GM23338 (cell line): ENCODE measurements at regions not wholly inside any gene's neighbourhood (a gene's known extent, or its start where the extent isn't known, plus 50 kb on each side); places are given as distances from the start of the nearest gene placed in this dataset.

Experiments used
- ATAC-seq: fragments of 200-7000 bp; cut with Tn5 transposase; 3 replicates; pipeline ENCODE4 v1.9.1; 2020
- DNase-seq: peaks from one replicate; pipeline ENCODE4 v3.0.0-alpha.2; 2015; ENCODE audit warnings: low spot score
- H2AFZ ChIP-seq: fragments of 200-600 bp; sonication (generic); 2 replicates; pipeline ENCODE4 v1.8.0; 2016; ENCODE audit warnings: antibody characterized with exemption, mild to moderate bottlenecking, moderate library complexity
- H3F3A ChIP-seq: fragments of 200-600 bp; sonication (generic); replicated peaks from 2 replicates; pipeline ENCODE4 v1.8.0; 2017; ENCODE audit warnings: antibody characterized with exemption, mixed run types, low read depth
- H3K27ac ChIP-seq: fragments of 200-600 bp; sonication (generic); 2 replicates; pipeline ENCODE4 v1.6.1; 2016; ENCODE audit warnings: low read depth
- H3K27me3 ChIP-seq: fragments of 200-600 bp; sonication (generic); 2 replicates; pipeline ENCODE4 v1.8.0; 2016; ENCODE audit warnings: mild to moderate bottlenecking, mixed run types, moderate library complexity; ENCODE audit not compliant: insufficient read depth
- H3K36me3 ChIP-seq: fragments of 200-600 bp; sonication (generic); 2 replicates; pipeline ENCODE4 v1.8.0; 2016; ENCODE audit warnings: mild to moderate bottlenecking; ENCODE audit not compliant: insufficient read depth
- H3K4me1 ChIP-seq: fragments of 200-600 bp; sonication (generic); 2 replicates; pipeline ENCODE4 v1.8.0; 2016; ENCODE audit warnings: mild to moderate bottlenecking, moderate library complexity; ENCODE audit not compliant: insufficient read depth
- H3K4me2 ChIP-seq: fragments of 200-600 bp; sonication (generic); 2 replicates; pipeline ENCODE4 v1.7.1; 2017; ENCODE audit warnings: mixed run types
- H3K4me3 ChIP-seq: fragments of 200-600 bp; sonication (generic); 2 replicates; pipeline ENCODE4 v1.6.1; 2016; ENCODE audit warnings: mixed run types
- H3K79me2 ChIP-seq: fragments of 200-600 bp; sonication (generic); replicated peaks from 2 replicates; pipeline ENCODE4 v1.8.0; 2017; ENCODE audit warnings: mild to moderate bottlenecking; ENCODE audit not compliant: insufficient read depth
- H3K9me2 ChIP-seq: fragments of 200-600 bp; sonication (generic); 2 replicates; pipeline ENCODE4 v1.8.0; 2017; ENCODE audit not compliant: insufficient read depth
- H4K20me1 ChIP-seq: fragments of 200-600 bp; sonication (generic); replicated peaks from 2 replicates; pipeline ENCODE4 v1.8.0; 2017; ENCODE audit warnings: mild to moderate bottlenecking; ENCODE audit not compliant: insufficient read depth
- H3K27ac Mint-ChIP-seq: 2 replicates; pipeline ENCODE4 v1.8.0; 2020; ENCODE audit warnings: inconsistent platforms, mild to moderate bottlenecking, moderate library complexity, mixed read lengths
- H3K27me3 Mint-ChIP-seq: 3 replicates; pipeline ENCODE4 v1.8.0; 2022; ENCODE audit warnings: low read depth, mild to moderate bottlenecking, moderate library complexity, mixed read lengths, inconsistent platforms; ENCODE audit not compliant: insufficient read depth, poor library complexity
- H3K36me3 Mint-ChIP-seq: 3 replicates; pipeline ENCODE4 v1.8.0; 2021; ENCODE audit warnings: low read depth, mild to moderate bottlenecking, inconsistent platforms, moderate library complexity, mixed read lengths
- H3K4me1 Mint-ChIP-seq: 3 replicates; pipeline ENCODE4 v1.8.0; 2020; ENCODE audit warnings: mild to moderate bottlenecking, inconsistent platforms, mixed read lengths
- H3K4me3 Mint-ChIP-seq: 3 replicates; pipeline ENCODE4 v1.8.0; 2021; ENCODE audit warnings: moderate library complexity, mild to moderate bottlenecking, inconsistent platforms, mixed read lengths
- H3K9me3 Mint-ChIP-seq: 3 replicates; pipeline ENCODE4 v1.8.0; 2020; ENCODE audit warnings: moderate library complexity, mild to moderate bottlenecking, inconsistent platforms, mixed read lengths
- CREB1 ChIP-seq: fragments of 250-450 bp; sonication (Bioruptor Pico); IDR thresholded peaks from 2 replicates; pipeline ENCODE4 v1.5.0; 2020; ENCODE audit warnings: low read depth, mild to moderate bottlenecking, moderate library complexity
- CTCF ChIP-seq, 2 experiments: fragments of 200-600 bp in 1 of 2; sonication (generic) in 1 of 2; conservative IDR thresholded peaks; 2 replicates each; pipeline versions ENCODE4 v1.5.1 to v1.6.1; 2016 to 2017; ENCODE audit warnings: antibody characterized with exemption in 2 of 2, low read depth in 2 of 2, mild to moderate bottlenecking in 2 of 2, moderate library complexity in 1 of 2
- ETS1 ChIP-seq: IDR thresholded peaks from 2 replicates; pipeline ENCODE4 v1.6.1; 2016; ENCODE audit warnings: antibody characterized with exemption
- EZH2 ChIP-seq: fragments of 200-600 bp; sonication (generic); IDR thresholded peaks from one replicate; pipeline ENCODE4 v1.8.0; 2017; ENCODE audit warnings: antibody characterized with exemption, mild to moderate bottlenecking, low read depth; ENCODE audit not compliant: unreplicated experiment
- EZH2phosphoT487 ChIP-seq: fragments of 200-600 bp; sonication (generic); IDR thresholded peaks from one replicate; pipeline ENCODE4 v1.8.1; 2018; ENCODE audit warnings: antibody characterized with exemption; ENCODE audit not compliant: unreplicated experiment
- JUNB ChIP-seq: IDR thresholded peaks from one replicate; pipeline ENCODE4 v1.6.1; 2016; ENCODE audit warnings: antibody characterized with exemption; ENCODE audit not compliant: unreplicated experiment
- NANOG ChIP-seq: IDR thresholded peaks from 2 replicates; pipeline ENCODE4 v1.6.1; 2016; ENCODE audit warnings: antibody characterized with exemption, borderline replicate concordance
- POLR2AphosphoS5 ChIP-seq: IDR thresholded peaks from 2 replicates; pipeline ENCODE4 v1.6.1; 2016; ENCODE audit warnings: antibody characterized with exemption, low read depth
- REST ChIP-seq: IDR thresholded peaks from one replicate; pipeline ENCODE4 v1.6.1; 2018; ENCODE audit warnings: antibody characterized with exemption; ENCODE audit not compliant: unreplicated experiment
- STAT1 ChIP-seq: IDR thresholded peaks from one replicate; pipeline ENCODE4 v1.6.1; 2016; ENCODE audit warnings: antibody characterized with exemption; ENCODE audit not compliant: unreplicated experiment
- ZNF114 ChIP-seq: fragments of 250-450 bp; sonication (Bioruptor Pico); IDR thresholded peaks from 2 replicates; pipeline ENCODE4 v1.5.0; 2020; ENCODE audit warnings: mild to moderate bottlenecking, moderate library complexity
- ZNF331 ChIP-seq: fragments of 250-450 bp; sonication (Bioruptor Pico); IDR thresholded peaks from 2 replicates; pipeline ENCODE4 v1.5.0; 2020; ENCODE audit warnings: low read depth, mild to moderate bottlenecking, moderate library complexity
- ZNF462 ChIP-seq: fragments of 250-450 bp; sonication (Bioruptor Pico); IDR thresholded peaks from 2 replicates; pipeline ENCODE4 v1.5.0; 2020; ENCODE audit warnings: mild to moderate bottlenecking, moderate library complexity

- no peak for ATAC-seq
- H2AFZ ChIP-seq, result no peak overlapping the region; the same call in 1 of the 2 replicates
- H3K27ac ChIP-seq, result no peak overlapping the region
- peaks cover 21% of the 10 kb centered on the region for H3K4me1 Mint-ChIP-seq
- no peaks in the 10 kb centered on the region for H3K36me3 ChIP-seq
- peaks cover 12% of the 10 kb centered on the region for H3K4me1 ChIP-seq
- no peaks in the 10 kb centered on the region for H3K9me2 ChIP-seq
- no peak overlapping the region for H3K27ac Mint-ChIP-seq
- H3K4me3 Mint-ChIP-seq, result no peak overlapping the region
- no peaks in the 10 kb centered on the region for H4K20me1 ChIP-seq
- H3K36me3 Mint-ChIP-seq, result no peaks in the 10 kb centered on the region
- no peak overlapping the region for H3K4me2 ChIP-seq
- no peak overlapping the region for H3K4me3 ChIP-seq
- peaks cover 3% of the 10 kb centered on the region; the same call in 1 of the 3 replicates for H3K9me3 Mint-ChIP-seq
- no peaks in the 10 kb centered on the region for H3F3A ChIP-seq
- H3K27me3 Mint-ChIP-seq, result peaks cover 28% of the 10 kb centered on the region
- no peaks in the 10 kb centered on the region for H3K27me3 ChIP-seq
- DNase-seq, result no peak
- H3K79me2 ChIP-seq, result no peaks in the 10 kb centered on the region
- TF ChIP-seq CREB1 (CRISPR knock-in tag) (no peak), POLR2AphosphoS5 (no peak), REST (no peak), ETS1 (no peak), EZH2 (no peak), CTCF (conservative IDR thresholded peaks at IDR 0.05; ENCODE audit: low read depth in 2 of 2) (no peak), ZNF114 (CRISPR knock-in tag) (no peak), NANOG (no peak), STAT1 (no peak), EZH2phosphoT487 (no peak), ZNF331 (CRISPR knock-in tag) (no peak), ZNF462 (CRISPR knock-in tag) (no peak), JUNB (no peak)
Observed at GRCh38 chr3:184652465-184652864, 59.4 kb downstream of the MAGEF1 start.
